ENCODE measurements at regions not wholly inside any gene's neighbourhood (a gene's known extent, or its start where the extent isn't known, plus 50 kb on each side); places are given as distances from the start of the nearest gene placed in this dataset.

DNA sequence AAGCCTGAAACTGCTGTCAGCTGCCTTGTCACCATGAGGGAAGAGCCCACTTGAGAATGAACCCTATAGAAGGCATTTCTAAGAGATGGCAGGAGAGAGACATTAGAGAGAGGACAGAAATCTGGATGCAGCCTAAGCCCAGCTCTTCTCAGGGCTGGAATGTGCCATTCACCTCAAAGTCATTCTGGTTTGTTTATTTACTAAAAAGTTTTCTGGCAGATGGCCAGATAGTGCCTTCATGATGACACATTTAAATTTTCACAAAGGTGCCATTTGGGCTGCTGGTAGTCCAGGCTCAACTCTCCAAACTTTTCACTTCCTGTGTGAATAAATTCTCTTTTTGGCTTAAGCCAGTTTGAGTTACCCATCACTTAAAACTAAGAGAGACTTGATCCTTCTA lies 144.6 kb upstream of the ZNF366 start:
- TF ChIP-seq FOXK2 (IDR thresholded peaks at IDR 0.05): no peak
- TF ChIP-seq NFRKB (IDR thresholded peaks at IDR 0.05): no peak

Measured in HEK293T (cell line).